Islet of Langerhans (tissue), 1 donor: ENCODE measurements at regions not wholly inside any gene's neighbourhood (a gene's known extent, or its start where the extent isn't known, plus 50 kb on each side); places are given as distances from the start of the nearest gene placed in this dataset.
"Not testable (repeated sequence)": the region's sequence is repeated elsewhere in the genome, so short reads cannot be mapped to it uniquely, and the experiment has no call there.

Experiments used
- FAIRE-seq: peaks from one replicate; lab custom pipeline; 2011; peaks lifted over from hg19 to GRCh38; lab: Jason Lieb, UNC

DNA sequence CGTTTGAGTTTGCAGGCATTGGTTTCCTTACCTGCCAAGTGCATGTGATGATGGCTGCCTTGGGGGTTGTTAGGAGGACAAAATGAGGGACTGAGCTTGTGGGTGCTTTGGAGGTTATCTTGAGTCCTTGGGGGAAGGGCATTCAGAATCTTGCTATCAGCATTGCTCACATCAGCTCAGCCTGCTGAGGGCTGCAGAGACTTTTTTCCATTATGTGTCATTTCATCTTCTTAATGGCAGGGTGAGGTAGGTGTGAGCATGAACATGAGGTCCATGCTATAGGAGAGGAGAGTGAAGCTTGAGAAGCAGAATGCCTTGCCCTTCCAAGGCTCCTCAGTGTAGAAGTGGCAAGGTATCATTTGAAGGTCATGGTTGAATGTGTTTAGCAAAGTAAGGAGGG lies 112.3 kb downstream of the MIAT start:
- no peak for FAIRE-seq

DNA sequence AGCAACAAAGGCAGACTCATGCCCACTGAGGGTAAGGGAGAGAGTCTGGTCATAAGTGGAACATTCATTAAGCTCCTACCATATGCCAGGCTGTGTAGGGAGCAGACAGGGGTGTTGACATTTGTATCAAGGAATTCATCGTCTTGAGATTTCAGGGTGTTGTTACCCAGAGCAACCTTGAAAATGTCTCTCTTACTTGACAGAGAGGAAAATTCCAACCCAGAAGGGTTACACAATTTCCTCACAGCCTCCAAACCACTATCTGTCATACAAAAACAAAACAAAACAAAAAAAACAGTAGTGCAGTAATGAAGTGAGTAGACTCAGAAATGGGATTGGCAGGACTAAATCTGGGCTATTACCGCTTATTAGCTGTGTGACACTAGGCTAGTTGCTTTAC lies 113.2 kb downstream of the MIAT start:
- FAIRE-seq = no peak

DNA sequence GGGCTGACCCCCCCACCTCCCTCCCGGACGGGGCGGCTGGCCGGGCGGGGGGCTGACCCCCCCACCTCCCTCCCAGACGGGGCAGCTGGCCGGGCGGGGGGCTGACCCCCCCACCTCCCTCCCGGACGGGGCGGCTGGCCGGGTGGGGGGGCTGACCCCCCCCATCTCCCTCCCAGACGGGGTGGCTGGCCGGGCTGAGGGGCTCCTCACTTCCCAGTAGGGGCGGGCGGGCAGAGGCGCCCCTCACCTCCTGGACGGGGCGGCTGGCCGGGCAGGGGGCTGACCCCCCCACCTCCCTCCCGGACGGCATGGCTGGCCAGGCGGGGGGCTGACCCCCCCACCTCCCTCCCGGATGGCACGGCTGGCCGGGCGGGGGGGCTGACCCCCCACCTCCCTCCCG lies 115.7 kb downstream of the MIAT start:
- FAIRE-seq = not testable (repeated sequence)

DNA sequence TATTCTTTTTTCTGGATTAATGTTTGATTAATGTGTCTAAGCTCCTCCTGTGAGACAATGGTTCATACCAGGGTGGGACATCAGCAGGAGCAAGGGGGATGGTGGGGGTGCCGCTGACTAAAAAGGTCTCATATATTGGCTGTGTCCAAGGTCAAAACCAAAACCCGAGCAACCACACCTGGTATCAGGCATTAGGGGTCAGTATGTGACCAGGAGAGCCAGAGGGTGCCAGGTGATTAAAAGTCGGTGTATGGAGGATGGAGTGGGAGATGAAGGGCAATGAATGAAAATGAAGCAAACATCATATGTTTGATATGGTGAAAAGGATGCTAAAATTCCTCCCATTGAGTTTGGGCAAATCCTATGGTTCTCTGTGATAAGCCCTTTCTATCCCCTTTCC lies 118.0 kb downstream of the MIAT start:
- FAIRE-seq = no peak

DNA sequence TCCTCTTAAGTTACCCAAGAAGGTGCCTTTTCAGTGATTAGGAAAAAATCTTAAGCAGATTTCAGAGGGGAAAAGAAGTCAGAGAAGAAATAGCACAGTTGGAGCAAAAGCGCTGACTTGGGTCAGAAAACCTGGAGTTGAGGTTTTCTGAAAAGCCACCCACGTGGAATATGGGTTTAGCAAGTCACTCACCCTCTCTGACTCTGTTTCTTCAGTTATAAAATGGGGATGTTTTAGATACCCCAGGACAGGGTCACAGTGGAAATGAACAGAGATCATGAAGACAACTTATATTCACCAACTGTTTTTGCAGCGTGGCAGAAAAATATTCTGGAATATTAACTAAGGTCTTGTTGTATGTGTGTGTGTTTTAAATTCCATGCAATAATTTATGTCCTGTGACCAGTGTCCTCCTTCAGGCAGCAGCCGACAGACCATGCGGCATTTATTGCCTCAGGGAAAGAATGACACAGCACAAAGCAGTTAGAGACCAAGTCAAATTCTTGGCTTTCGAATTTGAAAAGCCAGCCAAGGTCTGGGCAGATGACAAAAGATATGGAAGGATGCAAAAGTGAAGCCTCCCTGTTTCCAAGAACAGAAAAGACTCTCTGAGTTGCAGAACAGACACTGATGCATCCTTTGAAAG lies 119.9 kb downstream of the MIAT start:
- FAIRE-seq = no peak

DNA sequence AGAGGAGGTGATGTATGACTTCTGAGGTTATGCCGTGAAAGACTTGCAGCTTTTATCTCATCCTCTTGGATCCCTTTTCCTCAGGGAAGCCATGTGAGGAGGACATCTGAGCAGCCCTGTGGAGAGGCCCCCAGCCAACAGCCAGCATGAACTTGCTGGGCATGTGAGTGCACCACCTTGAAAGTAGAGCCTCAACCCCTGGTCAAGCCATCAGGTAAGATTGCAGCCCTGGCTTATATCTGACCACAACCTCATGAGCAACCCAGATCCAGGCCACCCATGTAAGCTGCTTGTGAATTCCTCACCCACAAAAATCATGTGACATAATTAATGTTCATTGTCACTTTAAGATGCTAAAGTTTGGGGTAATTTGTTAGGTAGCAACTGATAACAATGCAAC lies 121.0 kb downstream of the MIAT start:
- FAIRE-seq = no peak

DNA sequence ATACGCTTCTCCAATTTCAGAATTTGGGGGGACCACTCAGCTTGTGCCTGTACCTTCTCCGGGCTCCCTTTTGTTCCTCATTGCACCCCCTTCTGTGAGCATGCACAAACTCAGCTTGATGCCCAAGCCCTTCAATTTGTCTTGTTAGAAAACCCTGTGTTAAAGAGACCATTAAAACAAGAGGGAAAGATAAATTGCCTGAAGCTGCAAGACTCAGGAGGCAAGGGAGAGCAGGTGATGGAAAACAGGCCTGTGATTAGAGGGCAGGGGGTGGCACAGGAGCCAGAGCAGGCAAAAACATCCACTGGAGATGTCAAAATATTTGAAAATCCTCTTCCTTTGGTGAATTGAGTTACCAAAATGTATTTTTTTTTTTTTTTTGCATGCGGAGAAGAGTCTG lies 121.7 kb downstream of the MIAT start:
- no peak for FAIRE-seq

DNA sequence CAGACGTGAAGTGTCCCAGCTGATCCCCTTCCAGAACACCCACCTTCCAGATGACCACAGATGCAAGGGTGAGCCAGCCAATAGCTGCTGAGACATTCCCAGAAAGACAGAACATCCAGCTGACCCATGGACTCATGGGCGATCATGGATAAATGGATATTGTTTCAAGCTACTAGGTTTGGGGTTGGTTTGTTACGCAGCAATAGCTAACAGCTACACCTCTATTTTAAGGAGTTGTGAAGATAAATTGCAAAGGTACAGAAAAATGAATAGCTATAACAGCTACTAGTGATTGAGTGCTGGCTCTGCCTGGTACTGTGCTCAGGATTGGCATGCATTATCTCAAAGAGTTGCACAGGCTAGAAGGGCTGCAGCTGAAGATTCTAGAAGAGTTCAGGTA lies 122.5 kb downstream of the MIAT start:
- FAIRE-seq = no peak

DNA sequence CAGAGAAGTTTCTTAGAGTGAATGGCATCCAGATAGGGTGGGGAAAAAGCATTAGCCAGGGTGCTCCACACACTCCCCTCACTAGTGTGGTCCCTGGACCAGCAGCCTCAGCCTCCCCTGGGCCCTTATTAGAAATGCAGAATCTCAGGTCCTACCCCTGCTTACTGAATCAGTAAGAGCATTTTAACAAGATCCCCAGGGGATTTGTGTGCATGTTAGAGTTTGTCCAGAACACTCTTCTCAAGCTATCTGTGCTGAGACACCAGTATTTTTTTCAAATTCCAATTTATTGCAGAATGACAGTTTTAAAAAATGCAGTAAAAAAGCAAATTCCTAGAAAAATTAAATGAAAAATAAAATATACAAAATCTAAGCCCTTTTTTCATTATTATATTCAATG lies 123.1 kb downstream of the MIAT start:
- no peak for FAIRE-seq

GRCh38 chr22:26781062-26781461 lies 123.7 kb downstream of the MIAT start:
- no peak for FAIRE-seq

GRCh38 chr22:26781596-26781995 lies 124.2 kb downstream of the MIAT start:
- FAIRE-seq = no peak

- FAIRE-seq = no peak
Observed at GRCh38 chr22:26783885-26784284, 126.5 kb downstream of the MIAT start.

GRCh38 chr22:26784772-26785171 lies 127.4 kb downstream of the MIAT start:
- no peak for FAIRE-seq

DNA sequence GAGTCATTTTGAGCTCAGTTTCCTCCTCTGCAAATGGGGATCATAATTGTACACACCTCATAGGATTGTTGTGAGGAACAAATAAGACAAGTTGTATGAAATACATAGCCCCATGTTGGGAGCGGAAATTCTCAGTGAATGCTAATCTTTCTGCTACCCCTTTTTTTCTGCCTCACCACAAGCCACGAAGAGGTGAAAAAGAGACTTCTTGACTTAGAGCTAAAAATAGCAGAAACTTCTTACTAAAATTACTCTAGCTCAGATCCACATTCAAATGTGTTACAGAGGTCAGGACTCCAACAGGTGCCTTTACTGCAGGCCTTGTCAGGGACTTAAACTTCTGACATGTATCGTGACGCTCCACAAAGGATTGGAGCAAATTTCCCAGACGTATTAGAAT lies 128.5 kb downstream of the MIAT start:
- no peak for FAIRE-seq

GRCh38 chr22:26786398-26786797 lies 129.0 kb downstream of the MIAT start:
- no peak for FAIRE-seq

DNA sequence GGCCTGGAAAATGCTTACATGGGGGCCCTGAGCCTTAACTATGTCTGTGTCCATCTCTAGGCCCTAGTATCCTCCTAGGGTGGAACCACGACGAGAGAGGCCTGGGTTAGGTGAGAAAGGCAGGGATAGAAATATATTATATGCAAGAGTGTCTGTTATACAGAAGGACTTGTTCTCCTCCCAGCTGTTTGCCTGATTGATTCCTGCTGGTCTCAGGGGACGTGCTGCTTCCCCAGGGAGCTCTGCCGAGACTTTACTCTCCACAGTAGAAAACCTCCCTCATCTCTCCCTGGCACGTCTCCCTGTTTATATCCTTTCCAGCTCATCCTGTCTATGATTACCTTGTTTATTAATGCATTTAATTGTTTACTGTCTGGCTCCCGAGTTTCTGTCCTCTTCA lies 132.6 kb downstream of the MIAT start:
- FAIRE-seq = no peak

- FAIRE-seq = no peak
Observed at GRCh38 chr22:26792522-26792921, 135.1 kb downstream of the MIAT start.

DNA sequence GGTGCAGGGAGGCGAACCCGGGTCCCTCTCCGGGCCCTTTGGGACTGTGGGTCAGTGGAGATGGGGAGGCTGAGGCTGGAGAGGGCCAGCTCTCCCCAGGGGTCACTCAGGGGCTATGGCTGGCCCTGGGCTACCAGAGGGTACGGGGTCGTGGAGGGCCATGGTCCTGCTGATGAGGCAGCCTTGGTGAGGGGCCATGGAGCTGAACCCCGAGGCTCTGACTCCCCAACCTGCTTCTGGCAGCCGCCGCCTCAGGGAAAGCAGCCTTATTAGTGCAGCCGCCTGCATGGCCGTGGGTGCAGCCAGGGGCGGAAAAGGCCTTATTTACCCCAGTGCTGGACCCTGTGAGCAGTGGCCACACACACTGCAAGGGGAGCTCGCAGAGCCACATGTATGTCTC lies 139.4 kb downstream of the MIAT start:
- no peak for FAIRE-seq

DNA sequence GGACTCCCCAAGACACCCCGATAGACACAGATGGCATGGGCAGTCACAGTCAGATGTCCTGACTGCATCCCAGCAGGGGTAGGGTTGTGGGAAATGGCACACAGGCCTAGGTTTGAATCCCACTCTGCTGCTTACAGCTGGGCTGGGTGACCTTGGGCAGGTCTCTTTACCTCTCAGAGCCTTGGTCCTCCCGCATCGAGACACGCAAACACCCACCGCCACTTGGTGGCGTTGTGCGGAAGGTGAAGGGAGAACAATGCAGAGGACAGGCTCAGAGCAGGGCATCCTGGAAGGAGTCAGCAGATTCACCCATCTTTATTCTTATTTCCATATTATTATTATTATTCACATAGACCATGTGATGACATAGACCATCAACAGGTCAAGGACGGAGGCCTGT lies 140.5 kb downstream of the MIAT start:
- FAIRE-seq = no peak

- no peak for FAIRE-seq
Observed at GRCh38 chr22:26798462-26799065, 141.2 kb downstream of the MIAT start.

DNA sequence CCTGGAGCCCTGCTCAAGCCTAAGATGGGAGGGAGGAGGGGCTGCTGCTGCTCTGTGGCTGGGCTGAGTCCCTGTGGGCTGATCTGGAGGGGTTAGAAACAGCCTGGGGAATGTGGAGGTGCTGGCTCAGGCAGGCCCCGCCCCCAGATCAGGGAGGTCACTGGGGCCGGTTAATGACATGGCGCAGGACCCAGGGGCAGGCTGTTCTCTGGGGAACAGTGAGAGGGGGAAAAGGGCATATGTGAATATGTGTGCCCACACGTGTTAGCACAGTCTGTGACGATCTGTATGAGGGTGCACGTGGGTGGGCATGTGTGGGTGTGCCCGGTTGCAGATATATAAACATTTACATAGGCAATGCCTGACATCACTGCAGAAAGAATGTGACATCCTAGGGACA lies 143.5 kb downstream of the MIAT start:
- no peak for FAIRE-seq

DNA sequence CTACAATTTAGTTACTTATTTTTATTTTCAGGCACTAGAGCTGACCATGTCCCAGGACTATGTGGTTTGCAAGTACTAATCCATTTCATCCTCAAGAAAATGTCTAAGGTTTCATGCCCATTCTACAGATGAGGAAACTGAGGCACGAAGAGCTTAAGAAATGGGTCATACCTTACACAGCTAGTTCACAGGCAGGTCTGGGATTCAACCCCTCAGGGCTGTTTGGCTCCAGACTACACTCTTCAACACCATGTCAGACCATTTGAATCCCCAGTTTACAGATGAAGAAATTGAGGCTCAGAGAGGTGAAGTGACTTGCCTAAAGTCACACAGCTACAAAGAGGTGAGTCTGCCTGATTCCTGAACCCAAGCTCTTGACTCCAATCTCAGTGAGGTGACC lies 144.1 kb downstream of the MIAT start:
- FAIRE-seq = no peak

GRCh38 chr22:26804315-26804714 lies 146.9 kb downstream of the MIAT start:
- FAIRE-seq = no peak

DNA sequence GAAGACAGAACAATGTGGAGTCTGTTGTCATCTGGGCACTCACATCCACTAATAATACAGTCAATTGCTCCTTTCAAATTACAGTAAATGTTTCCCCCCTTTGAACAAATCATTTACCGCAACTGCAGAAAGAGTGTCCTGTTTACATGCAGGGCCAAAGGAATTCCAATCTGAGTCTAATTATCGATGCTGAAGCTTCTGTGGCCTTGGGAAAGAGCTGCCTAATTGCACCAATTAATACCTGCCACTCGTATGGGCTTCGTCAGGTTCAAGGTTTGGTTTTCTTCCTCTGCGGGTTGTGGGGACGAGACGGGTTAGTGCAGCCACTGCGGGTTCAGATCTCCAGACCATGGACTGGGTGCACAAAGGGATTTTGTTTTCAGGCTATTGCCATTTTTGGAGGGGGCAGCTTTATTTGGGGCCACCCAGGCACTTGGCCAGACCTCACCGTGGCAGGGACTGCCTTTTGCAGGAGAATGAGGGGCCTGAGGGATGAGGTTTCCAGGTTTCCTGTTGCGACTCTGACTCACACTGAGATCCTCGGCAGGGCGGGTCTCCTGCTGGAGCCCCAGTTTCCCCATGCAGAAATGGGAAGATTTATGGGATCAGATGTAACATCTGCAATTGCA lies 147.6 kb downstream of the MIAT start:
- no peak for FAIRE-seq
